Uterus (tissue), 2 donors: ENCODE measurements at regions not wholly inside any gene's neighbourhood (a gene's known extent, or its start where the extent isn't known, plus 50 kb on each side); places are given as distances from the start of the nearest gene placed in this dataset.

Experiments
- CTCF ChIP-seq, 4 experiments: fragments of 200-600 bp in 2 of 4; fragments of 450-650 bp in 2 of 4; sonication (generic) in 2 of 4; IDR thresholded peaks; one replicate each; pipeline ENCODE4 v1.5.1; 2016 to 2019; ENCODE audit warnings: antibody characterized with exemption in 4 of 4, mild to moderate bottlenecking in 2 of 4, moderate library complexity in 1 of 4
- POLR2A ChIP-seq, 2 donors: fragments of 450-650 bp; IDR thresholded peaks; one replicate each; pipeline ENCODE4 v1.6.1; 2016; ENCODE audit warnings: antibody characterized with exemption in 2 of 2, mild to moderate bottlenecking in 1 of 2, moderate library complexity in 1 of 2

- TF ChIP-seq POLR2A (IDR thresholded peaks at IDR 0.05), result no peak
- no peak for TF ChIP-seq CTCF (IDR thresholded peaks at IDR 0.05)
Measured at GRCh38 chr3:21017115-21017852, 733.7 kb downstream of the ZNF385D start.
